T-helper 1 cell (primary cell): ENCODE measurements at regions not wholly inside any gene's neighbourhood (a gene's known extent, or its start where the extent isn't known, plus 50 kb on each side); places are given as distances from the start of the nearest gene placed in this dataset.
"Not testable (repeated sequence)": the region's sequence is repeated elsewhere in the genome, so short reads cannot be mapped to it uniquely, and the experiment has no call there.

Experiments used
- DNase-seq, 5 donors: peaks; one replicate each; pipeline ENCODE4 v3.0.0-alpha.2; 2012 to 2020

GRCh38 chr3:20700714-20701113, 514.7 kb upstream of the SGO1 start:
- DNase-seq = no peak

GRCh38 chr3:20698896-20699295, 512.9 kb upstream of the SGO1 start:
- no peak for DNase-seq

- DNase-seq = no peak
These were observed 510.6 kb upstream of the SGO1 start for GRCh38 chr3:20696388-20697150.

- DNase-seq = no peak
These were observed 506.7 kb upstream of the SGO1 start for GRCh38 chr3:20692675-20693074.

- DNase-seq = no peak
These were observed 497.9 kb upstream of the SGO1 start for GRCh38 chr3:20683910-20684309.

- DNase-seq = no peak
These were observed 496.6 kb upstream of the SGO1 start for GRCh38 chr3:20682573-20682972.

- DNase-seq = no peak
These were observed 495.1 kb upstream of the SGO1 start for GRCh38 chr3:20680990-20681628.

GRCh38 chr3:20673866-20674265, 487.9 kb upstream of the SGO1 start:
- DNase-seq = no peak

GRCh38 chr3:20669675-20670074, 483.7 kb upstream of the SGO1 start:
- DNase-seq = no peak

- DNase-seq = no peak
These were observed 483.2 kb upstream of the SGO1 start for GRCh38 chr3:20669184-20669583.

- DNase-seq = no peak
These were observed 482.4 kb upstream of the SGO1 start for GRCh38 chr3:20668411-20668810.

GRCh38 chr3:20666091-20666490, 480.1 kb upstream of the SGO1 start:
- no peak for DNase-seq

- no peak for DNase-seq
These were observed 472.5 kb upstream of the SGO1 start for GRCh38 chr3:20658491-20658890.

GRCh38 chr3:20657560-20657959, 471.6 kb upstream of the SGO1 start:
- DNase-seq = no peak

- no peak for DNase-seq
These were observed 466.4 kb upstream of the SGO1 start for GRCh38 chr3:20652231-20652986.

GRCh38 chr3:20648921-20649381, 462.9 kb upstream of the SGO1 start:
- no peak for DNase-seq

- no peak for DNase-seq
These were observed 462.3 kb upstream of the SGO1 start for GRCh38 chr3:20648294-20648693.

- DNase-seq = no peak
These were observed 460.4 kb upstream of the SGO1 start for GRCh38 chr3:20646425-20646824.

- DNase-seq = no peak
These were observed 459.3 kb upstream of the SGO1 start for GRCh38 chr3:20645340-20645739.

- no peak for DNase-seq
These were observed 451.7 kb upstream of the SGO1 start for GRCh38 chr3:20637729-20638128.

- no peak for DNase-seq
These were observed 436.3 kb upstream of the SGO1 start for GRCh38 chr3:20622304-20622703.

GRCh38 chr3:20618621-20619020, 432.6 kb upstream of the SGO1 start:
- not testable (repeated sequence) for DNase-seq

GRCh38 chr3:20618181-20618580, 432.2 kb upstream of the SGO1 start:
- not testable (repeated sequence) for DNase-seq

- not testable (repeated sequence) for DNase-seq
These were observed 430.0 kb upstream of the SGO1 start for GRCh38 chr3:20615982-20616381.
